Neural cell (in vitro differentiated cells): ENCODE measurements at regions not wholly inside any gene's neighbourhood (a gene's known extent, or its start where the extent isn't known, plus 50 kb on each side); places are given as distances from the start of the nearest gene placed in this dataset.

Experiments used
- EZH2 ChIP-seq: fragments of 200-600, 300-800 bp; shearing (Covaris generic), sonication (generic); IDR thresholded peaks from 2 replicates; pipeline ENCODE4 v1.6.1; 2014; ENCODE audit warnings: antibody characterized with exemption, low read length, borderline replicate concordance, mild to moderate bottlenecking; ENCODE audit not compliant: insufficient read depth, poor library complexity, severe bottlenecking
- POLR2AphosphoS5 ChIP-seq: IDR thresholded peaks from 2 replicates; pipeline ENCODE4 v1.6.1; 2012
- RAD21 ChIP-seq: fragments of 450-650 bp; conservative IDR thresholded peaks from 2 replicates; pipeline ENCODE4 v1.6.1; 2014; ENCODE audit warnings: antibody characterized with exemption, mild to moderate bottlenecking, moderate library complexity
- TF ChIP-seq, protein P1 (sequence below): fragments of 450-650 bp; IDR thresholded peaks from 2 replicates; pipeline ENCODE4 v1.5.1; 2014; ENCODE audit warnings: antibody characterized with exemption, mild to moderate bottlenecking, moderate library complexity; ENCODE audit not compliant: poor library complexity, severe bottlenecking

DNA sequence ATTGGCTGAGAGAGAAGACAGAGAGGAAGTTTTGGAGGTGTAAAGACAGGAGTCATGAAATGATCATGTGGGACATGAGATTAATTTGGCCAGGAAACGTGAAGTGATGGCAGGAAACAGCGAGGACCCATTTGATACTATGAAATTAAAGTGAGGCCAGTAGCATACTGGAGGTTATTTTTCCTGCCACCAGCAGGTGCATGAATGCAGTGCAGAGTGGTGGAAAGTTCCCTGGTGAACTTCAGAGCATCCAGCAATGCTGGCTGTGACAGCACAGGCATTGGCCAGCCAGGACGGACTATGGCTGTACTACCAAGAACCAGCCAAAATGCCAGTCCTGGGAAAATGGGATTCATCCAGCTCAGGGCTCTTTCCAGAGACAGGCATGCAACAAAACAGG, 152.2 kb downstream of the SYK start:
- TF ChIP-seq, protein P1, sequence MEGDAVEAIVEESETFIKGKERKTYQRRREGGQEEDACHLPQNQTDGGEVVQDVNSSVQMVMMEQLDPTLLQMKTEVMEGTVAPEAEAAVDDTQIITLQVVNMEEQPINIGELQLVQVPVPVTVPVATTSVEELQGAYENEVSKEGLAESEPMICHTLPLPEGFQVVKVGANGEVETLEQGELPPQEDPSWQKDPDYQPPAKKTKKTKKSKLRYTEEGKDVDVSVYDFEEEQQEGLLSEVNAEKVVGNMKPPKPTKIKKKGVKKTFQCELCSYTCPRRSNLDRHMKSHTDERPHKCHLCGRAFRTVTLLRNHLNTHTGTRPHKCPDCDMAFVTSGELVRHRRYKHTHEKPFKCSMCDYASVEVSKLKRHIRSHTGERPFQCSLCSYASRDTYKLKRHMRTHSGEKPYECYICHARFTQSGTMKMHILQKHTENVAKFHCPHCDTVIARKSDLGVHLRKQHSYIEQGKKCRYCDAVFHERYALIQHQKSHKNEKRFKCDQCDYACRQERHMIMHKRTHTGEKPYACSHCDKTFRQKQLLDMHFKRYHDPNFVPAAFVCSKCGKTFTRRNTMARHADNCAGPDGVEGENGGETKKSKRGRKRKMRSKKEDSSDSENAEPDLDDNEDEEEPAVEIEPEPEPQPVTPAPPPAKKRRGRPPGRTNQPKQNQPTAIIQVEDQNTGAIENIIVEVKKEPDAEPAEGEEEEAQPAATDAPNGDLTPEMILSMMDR, result no peak
- TF ChIP-seq EZH2 (no peak), RAD21 (no peak), POLR2AphosphoS5 (no peak)
